C4-2B (cell line): ENCODE measurements at regions not wholly inside any gene's neighbourhood (a gene's known extent, or its start where the extent isn't known, plus 50 kb on each side); places are given as distances from the start of the nearest gene placed in this dataset.

Source experiments
- H3K27ac ChIP-seq: fragments of 450-650 bp; 2 replicates; pipeline ENCODE4 v1.5.1; 2017
- CTCF ChIP-seq: fragments of 450-650 bp; conservative IDR thresholded peaks from 2 replicates; pipeline ENCODE4 v1.5.1; 2017; ENCODE audit warnings: mild to moderate bottlenecking
- ZFX ChIP-seq: fragments of 450-650 bp; IDR thresholded peaks from 2 replicates; pipeline ENCODE4 v1.6.1; 2017

GRCh38 chr5:117271656-117272055, 697.0 kb upstream of the SEMA6A start:
- no peak overlapping the region for H3K27ac ChIP-seq
- TF ChIP-seq ZFX (no peak), CTCF (no peak)

GRCh38 chr5:117266280-117266679, 691.7 kb upstream of the SEMA6A start:
- no peak overlapping the region for H3K27ac ChIP-seq
- no peak; the same call in 1 of the 2 replicates for TF ChIP-seq CTCF
- TF ChIP-seq ZFX, result no peak

- no peak for TF ChIP-seq ZFX
- no peak for TF ChIP-seq CTCF
- H3K27ac ChIP-seq, result no peak overlapping the region
Observed at GRCh38 chr5:117263231-117263630, 688.6 kb upstream of the SEMA6A start.

GRCh38 chr5:117262572-117263131, 688.0 kb upstream of the SEMA6A start:
- no peak overlapping the region for H3K27ac ChIP-seq
- no peak for TF ChIP-seq ZFX
- no peak for TF ChIP-seq CTCF

GRCh38 chr5:117261948-117262571, 687.4 kb upstream of the SEMA6A start:
- no peak overlapping the region for H3K27ac ChIP-seq
- TF ChIP-seq CTCF (no peak), ZFX (no peak)

GRCh38 chr5:117255211-117256027, 680.8 kb upstream of the SEMA6A start:
- no peak overlapping the region for H3K27ac ChIP-seq
- TF ChIP-seq ZFX (no peak), CTCF (no peak)

GRCh38 chr5:117252566-117252965, 677.9 kb upstream of the SEMA6A start:
- no peak for TF ChIP-seq CTCF
- TF ChIP-seq ZFX, result no peak
- no peak overlapping the region for H3K27ac ChIP-seq
